HG02943 (cell line): ENCODE measurements at regions not wholly inside any gene's neighbourhood (a gene's known extent, or its start where the extent isn't known, plus 50 kb on each side); places are given as distances from the start of the nearest gene placed in this dataset.

ENCODE experiments used
- ATAC-seq: cut with Tn5 transposase; IDR thresholded peaks from one replicate; pipeline ENCODE4 v1.9.1; 2021; ENCODE audit warnings: mild to moderate bottlenecking, low read depth, moderate library complexity; ENCODE audit not compliant: unreplicated experiment

DNA sequence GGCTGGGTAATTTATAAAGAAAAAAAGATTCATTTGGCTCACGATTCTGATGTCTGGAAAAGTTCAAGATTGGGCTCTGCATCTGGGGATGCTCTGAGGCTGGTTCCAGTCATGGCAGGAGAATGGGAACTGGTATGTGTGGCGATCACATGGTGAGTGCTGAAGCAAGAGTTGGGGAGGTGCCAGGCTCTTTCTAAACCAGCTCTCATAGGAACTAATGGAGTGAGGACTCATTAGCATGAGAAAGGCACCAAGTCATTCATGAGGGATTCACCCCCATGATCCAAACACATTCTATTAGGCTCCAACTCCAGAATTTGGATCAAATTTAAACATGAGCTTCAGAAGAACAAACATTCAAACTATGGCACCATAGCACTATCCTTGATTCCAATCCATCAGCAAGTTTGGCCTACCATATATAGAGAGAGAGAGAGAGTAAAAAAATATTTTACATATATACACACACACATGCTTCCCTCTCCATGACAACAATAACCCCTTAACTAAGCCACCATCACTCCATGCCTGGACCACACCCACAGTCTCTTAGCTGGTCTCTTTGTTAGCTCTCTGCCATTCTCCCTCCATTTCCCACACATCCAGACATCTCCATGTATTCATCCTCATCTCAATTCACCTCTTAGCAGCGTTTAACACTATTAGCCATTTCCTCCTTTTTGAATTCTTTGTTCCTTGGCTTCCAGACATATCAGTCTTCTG, 57.9 kb downstream of the NPY start:
- no peak for ATAC-seq

DNA sequence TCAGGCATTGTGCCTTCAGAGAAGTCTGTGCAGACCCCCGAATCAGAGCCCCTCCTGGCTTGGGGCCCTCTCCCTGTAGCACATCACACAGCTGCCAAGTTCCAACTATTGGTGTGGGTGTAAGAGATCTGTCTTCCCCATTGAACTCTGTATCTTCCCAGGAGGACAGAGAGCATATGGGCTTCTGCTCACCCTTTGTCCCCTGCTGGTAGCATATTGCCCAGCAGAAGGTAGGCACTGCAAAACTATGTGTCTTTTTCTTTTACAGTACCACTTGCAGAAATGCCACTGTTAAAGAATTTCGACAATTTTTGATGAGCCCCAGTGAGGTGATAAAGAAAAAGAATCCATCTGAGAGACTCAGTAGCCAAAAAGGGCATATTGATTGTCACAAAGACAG, 59.6 kb downstream of the NPY start:
- ATAC-seq: no peak

DNA sequence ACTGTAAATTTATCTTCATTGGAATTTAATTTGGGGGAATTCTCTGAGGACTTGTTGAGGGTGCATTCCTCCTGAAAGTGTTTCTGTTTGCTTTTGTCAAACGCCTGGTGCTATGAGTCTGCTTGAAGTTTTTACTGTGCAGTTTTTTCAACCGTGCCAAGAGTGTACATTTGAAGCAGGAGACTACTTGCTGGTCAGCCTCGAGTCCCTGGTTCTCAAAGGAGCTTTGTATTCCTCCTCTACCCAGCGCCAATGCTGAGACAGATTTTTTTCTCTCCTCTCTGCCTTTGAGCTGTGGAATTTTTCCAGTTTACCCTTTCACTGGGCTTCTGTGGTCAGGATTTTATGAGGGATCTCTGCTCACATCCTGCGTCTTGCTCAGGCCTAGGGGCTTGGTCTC, 62.1 kb downstream of the NPY start:
- ATAC-seq: no peak

DNA sequence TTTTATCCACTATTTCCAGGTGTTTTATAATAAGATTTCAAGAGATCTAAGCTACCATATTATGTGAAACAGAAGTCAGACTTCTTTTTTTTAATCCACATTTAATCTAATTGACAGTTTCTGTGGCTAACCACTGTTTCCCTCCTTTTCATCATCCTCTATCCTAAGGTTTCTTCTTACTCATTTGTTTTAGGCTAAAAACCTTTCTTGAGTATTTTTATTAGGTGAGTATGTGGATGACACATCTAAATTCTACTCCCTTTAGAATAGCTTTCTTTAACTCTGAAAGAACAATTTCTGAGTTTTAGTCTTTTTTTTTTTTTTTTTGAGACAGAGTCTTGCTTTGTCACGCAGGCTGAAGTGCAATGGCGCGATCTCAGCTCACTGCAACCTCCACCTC, 62.7 kb downstream of the NPY start:
- no peak for ATAC-seq

DNA sequence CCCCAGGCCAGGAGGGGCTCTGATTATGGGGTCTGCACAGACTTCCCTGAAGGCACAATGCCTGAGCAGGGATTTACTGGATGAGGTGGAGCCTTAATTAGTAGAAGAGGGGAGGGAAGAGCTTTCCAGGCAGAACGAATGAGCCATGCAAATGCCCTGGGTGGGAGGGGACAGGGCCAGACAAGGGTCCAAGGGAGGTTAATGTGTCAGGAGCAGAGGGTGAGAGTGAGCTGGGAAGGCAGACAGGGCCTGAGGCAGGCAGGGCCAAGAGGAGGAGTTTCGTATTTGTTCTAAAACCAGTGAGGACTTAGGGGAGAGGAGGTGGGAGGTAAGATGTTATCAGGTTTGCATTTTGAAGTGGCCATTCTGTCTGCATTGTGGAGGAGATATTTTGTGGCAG, 65.3 kb downstream of the NPY start:
- no peak for ATAC-seq

DNA sequence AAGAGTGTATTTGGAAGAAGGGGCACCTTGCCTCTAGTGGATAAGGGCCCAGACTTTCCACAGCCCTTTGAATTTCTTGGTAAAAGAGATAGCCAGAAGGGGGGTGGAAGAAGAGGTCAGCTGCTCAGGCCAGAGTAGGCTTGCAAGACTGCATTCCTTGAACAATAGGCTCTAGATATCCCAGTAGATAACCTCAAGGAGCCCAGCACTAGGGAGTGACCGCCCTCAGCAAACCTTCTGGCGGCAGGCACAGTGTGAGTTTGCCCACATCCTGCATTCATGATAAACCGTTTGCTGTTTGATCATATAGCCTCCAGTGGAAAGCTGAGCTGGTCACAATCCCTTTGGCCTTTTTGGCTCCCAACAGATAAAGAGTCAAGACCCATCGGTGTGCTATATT, 70.5 kb downstream of the NPY start:
- ATAC-seq: no peak

DNA sequence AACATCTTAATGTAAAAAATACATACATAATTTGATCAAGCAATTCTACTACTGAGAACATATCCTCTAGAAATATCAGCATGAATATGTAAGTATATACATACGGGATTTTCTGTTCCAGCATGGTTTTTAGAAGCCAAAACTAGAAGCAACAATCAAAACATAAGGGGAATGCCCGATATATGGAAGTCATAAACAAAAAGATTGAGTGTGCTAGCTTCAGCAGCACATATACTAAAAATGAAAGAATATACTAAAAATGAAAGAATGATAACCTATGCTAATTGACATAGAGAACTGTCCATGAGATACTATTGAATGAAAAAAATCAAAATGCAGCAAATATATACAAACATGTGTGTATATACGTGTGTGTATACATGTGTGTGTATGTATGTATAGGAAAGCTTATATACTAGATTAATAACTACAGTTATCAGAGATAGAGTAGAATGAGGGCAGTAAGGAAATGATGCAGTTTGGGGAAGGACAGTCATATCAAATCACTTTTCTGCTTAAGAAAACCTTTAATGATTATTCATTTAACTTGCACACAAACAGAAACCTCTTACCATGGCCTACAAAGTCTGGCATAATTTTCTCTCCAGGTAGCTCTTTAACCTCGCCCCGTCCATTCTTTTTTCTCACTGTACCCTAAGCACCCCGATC, 72.9 kb downstream of the NPY start:
- no peak for ATAC-seq

DNA sequence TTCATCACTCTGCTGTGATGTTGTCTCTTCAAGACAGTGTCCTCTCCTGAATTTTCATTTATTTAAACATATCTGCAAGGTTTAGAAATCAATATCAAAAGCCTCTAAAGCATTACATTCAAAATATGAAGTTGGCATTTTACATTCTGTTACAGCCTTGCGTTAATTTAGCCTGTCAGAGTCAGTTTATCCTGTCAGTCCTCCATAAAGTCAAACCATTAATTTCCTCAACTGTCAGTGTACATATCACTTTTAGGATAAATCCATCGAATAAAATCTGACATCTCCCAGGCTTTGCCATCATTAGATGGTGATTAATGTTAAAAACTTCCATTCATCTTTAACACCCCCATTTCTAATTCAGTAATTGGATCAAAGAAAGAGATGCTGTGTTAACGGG, 77.0 kb downstream of the NPY start:
- no peak for ATAC-seq

DNA sequence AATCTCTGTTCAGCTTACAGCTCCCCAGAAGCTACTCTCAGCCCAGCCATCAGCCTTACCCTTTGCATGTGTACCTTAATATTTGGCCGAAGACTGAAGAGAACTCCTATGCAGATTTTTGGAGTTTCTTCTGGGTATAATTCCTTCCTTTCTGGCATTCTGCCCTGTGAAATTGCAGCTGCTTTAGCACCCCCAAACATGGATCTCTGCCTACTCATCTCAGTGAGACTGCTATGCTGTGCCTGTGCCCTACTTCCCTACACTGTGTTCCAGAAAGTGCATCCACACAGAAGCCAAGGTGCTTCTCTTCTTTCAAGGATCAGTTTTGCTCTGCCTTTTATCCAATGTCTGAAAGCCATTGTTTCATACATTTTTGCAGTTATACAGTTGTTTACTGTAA, 81.6 kb downstream of the NPY start:
- ATAC-seq: no peak

DNA sequence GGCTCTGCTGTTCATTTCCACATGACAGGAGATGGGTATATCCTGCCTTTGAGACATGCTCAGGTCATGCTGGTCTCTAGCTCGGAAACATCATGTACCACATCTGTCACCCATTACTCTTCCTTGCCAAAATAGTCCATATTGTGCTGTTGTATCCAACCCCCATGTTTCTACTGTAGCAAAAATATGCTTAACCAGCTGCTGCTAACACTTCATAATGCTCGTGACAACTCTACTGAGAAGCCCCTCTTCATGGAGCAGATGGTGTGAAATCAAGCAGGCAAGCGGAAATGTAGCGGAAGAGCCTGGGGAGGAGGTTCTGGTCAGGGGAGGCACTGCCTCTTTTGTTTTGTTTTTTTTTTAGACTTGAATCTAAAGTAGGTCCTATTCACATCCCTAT, 82.9 kb downstream of the NPY start:
- ATAC-seq: no peak

DNA sequence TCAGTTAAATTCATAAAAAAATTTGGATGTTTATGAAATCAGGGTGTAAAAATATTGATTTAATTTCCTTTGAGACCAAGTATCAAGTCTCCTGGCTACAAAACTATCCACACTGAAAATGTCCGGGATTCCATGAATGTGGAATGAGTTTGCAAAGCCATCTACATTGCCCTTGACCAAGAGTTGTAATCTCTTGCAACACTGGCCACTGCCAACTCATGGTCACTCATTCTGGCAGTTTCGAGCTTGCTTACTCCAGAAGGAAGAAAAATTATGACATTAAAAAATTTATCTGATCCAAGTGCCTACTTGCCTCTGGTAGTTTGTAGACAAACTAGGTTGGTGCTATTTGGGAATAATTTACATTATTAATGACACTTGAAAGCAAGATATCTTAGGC, 84.2 kb downstream of the NPY start:
- no peak for ATAC-seq

DNA sequence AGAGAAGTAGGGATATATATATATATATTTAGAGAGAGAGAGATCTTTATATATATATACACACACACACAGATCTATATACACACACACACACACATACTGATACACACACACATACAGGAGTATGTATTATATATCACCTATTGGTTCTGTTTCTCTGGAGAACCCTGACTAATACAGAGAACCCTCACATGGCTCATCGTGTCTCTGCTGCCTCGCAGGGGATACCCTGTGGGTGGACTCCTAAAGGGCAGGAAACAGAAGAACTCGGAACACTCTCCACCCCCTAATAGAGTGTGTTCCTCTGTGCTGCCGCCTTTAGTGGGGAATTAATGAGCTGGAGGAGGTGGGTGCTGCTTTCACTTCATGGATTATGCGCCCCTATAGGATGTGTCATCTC, 86.6 kb downstream of the NPY start:
- no peak for ATAC-seq

DNA sequence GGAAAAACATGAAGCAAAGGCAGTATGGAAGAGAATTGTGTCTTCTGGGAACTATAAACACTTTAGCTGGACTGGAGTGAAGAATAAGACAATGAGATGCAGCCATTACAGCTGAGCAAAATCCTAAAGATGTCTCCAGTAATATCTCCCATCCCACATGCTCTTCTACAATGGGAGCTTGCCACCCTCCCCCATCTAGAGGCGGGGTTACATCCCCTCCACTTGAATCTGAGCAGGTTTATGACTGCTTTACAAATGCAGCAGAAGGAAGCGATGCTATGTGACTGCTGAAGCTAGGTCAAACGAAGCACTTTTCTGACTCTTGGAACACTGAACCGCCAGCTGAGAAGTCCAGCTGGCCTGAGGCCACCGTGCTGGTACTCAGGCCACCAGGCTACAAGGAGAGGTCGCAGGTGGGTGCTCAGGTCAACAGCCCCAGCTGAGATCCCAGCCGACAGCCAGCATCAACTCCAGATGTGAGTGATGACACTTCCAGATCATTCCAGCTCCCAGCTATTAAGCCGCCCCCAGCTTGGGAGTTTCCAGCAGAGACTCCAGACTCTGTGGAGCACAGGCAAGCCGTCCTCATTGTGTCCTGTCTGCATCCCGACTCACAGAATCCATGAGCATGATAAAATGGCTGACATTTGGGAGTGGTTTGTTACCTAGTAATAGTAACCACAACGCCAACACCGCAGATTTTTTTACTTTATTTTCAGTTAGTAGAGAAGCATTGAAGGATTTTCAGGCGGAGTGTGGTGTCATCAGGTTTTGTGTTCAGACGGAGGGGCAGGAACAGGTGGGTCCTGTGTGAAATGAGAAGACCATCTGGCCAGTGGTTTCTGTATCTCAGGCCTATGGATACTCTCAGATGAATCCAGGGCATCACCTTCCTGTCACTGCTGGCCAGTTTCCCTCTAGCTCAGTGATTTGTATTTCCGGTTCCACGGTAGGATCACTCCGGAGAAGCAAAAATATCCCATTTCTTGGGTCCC, 89.3 kb downstream of the NPY start:
- no peak for ATAC-seq

DNA sequence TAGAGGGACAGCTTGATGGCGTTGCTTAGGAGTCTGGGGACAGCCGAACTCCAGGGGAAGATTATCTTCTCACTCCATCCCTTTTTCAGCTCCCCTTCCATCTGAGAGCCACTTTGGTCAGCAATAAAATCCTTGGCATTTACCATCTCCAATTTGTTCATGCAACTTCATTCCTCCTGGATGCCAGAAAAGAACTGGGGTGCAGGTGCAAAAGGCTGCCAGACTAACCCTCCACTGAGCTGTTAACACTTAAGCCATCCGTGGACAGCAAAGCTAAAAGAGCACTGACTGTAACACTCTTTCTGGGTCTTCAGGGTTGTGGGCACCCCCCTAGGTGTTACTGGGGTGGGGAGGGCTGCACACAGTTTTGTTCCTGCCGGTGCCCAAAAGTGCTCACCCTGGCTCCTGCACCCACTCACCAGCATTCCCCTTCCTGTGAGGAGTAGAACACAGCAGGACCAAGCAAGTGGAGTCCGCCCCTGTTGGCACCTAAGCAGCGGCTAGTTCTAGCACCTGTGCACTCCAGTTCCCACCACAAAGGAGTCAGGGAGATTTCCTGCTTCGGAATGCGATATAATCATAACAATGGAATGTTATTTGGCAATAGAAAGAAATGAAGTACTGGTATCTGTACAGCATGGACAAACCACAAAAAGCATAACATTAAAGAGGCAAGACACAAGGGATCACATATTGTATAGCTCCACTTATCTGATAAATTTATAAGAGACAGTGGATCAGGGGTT, 95.1 kb downstream of the NPY start:
- ATAC-seq: no peak

DNA sequence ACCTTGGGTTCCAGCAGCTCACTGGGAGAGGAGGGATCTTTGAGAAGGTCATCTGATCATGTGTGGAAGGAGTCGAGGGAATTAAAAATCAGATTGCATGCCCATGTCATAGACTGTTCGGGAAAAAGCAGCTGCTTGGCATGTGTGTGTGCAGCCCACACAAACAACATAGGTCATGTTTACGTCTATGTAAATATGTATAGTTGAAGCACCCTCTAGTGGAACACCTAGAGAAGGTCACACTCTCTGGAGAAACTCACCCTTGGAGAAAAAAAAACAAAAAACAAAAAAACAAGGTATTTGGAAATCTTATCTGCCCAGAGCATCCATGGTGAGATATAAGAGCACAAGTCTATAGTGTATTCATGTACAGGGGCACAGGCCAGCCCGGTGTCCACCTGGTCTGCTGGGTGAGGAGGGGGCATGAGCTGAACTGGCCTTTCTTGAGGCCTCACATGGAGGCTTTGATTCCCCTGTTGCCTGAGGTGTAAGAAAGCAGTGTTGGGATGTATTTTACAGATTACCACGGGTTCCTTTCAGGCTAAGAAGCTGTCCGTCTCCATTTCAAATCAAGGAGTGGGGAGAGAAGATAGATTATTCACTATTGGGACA, 98.0 kb downstream of the NPY start:
- ATAC-seq: no peak

DNA sequence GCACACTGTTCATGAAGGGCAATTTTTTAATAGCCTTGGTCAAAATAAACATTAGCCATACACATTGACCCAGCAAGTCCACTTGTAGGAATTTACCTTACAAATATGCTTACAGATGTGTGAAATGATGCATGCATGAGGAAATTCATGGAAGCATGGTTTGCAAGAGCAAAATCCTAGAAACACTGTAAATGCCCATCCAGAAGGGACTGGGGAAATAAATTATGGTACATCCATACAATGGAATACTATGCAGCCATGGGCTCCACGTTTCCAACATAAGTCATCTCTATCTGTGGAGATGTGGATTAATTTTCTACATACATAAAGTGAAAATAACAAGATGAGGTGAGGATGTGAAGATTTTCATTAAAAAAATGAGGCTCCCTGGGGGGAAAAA, 99.1 kb downstream of the NPY start:
- ATAC-seq: no peak

DNA sequence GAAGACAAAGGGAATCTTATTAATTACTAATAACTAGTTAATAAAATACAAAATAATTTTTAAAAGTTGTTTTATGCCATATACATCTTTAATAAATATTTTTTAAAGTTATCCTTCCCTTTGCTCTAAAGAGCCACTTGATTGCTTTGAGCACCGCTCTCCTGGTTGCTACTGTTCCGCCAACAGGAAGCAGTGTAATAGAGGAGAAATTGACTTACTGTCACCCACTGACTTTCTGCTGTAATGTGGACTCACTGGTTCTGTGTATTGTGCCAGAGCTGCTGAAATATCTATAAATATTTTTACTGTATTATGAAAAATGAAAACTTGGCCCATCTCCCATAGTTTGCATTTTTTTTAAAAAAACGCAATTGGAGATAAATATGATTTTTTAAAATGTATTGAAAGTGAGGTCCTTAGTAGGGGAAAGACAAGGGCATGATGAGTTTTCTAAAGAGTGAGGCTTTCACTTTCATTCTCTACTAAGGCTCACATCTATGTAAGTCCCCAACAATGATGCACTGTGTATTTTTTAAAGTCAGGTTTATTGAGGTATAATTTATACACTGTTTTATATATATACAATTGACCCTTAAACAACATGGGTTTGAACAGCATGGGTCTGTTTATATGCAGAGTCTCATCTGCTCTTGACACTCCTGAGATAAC, 100.5 kb downstream of the NPY start:
- ATAC-seq: no peak

DNA sequence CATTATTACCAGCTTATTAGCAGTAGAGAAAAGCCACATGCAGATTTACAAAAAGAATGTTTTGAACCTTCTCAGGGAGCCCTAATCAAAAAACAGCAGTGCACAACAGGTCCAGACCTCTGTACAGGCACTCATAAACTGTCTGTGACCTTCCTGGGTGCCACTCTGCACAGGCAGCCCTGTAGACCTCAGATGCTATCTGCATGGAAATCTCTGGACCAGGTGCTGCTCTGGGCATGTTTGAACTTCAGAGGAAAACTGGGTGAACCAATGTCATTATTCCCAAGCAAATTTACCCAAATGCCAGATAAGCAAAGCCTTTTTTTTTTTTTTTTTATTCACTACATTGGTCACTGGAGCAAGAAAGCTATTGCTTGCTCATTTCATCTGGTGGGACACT, 104.2 kb downstream of the NPY start:
- ATAC-seq: no peak

DNA sequence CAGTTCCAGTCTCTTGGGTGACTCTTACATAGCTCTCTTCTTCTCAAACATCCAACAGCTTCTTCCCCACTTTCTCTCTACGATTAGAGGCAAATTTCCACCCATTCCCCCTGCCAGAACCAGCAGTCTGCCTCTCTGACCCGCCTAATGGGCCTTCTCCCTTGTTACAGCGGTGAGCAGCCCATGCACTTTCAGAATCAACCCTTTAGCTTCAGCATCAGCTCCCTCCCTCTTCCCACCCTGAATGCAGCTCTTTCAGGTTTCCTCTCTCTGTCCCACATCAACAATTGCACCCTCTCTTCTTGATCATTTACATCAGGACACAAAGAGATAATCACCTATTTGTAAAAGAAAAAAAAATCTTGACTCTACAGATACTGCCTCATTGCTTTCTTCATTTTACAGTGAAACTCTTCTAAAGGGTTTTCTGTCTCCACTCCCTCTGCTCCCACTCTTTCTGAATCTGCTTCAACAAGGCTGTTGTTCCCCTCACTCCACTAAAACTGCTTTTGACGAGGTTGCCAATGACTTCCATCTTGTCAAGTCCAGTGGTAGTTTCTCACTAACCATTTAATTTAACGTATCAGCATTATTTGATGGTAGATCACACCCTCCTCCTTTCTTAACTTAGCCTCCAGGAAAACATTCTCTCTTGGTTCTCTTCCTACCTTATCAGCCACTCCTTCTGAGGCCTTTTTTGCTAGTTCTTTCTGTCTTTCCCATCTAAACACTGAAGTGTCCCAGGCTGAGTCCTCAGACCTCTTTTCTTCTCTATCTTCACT, 106.6 kb downstream of the NPY start:
- ATAC-seq: no peak
